ENCODE measurements at regions not wholly inside any gene's neighbourhood (a gene's known extent, or its start where the extent isn't known, plus 50 kb on each side); places are given as distances from the start of the nearest gene placed in this dataset.

DNA sequence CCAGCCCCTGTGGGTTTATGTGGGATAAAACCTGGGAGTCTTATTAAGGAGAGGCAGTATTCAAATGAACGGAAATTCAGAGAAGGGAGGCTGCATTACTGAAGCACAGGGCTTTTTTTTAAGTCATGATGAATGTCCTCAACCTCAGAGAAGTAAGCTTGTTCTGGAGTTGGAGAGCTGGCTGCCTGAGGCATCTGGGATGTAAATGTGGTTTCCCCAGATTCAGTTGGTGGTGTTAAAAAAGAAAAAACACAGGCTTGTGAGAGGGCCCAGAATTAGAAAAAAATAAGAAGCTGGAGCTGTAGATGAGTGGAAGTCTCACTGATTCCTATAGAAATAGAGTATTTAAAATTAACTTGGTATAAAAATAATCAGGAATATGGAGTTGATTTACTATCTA, 64.0 kb upstream of the GPR12 start:
- Histone ChIP-seq H3K27ac (no peak overlapping the region), H3K9me3 (no peaks in the 10 kb centered on the region), H3K27me3 (no peaks in the 10 kb centered on the region), H3K4me3 (no peak overlapping the region), H3K36me3 (no peaks in the 10 kb centered on the region), H3K4me1 (no peaks in the 10 kb centered on the region)
- TF ChIP-seq EP300 (IDR thresholded peaks at IDR 0.05; ENCODE audit: low read depth), result no peak
- TF ChIP-seq, protein P1, sequence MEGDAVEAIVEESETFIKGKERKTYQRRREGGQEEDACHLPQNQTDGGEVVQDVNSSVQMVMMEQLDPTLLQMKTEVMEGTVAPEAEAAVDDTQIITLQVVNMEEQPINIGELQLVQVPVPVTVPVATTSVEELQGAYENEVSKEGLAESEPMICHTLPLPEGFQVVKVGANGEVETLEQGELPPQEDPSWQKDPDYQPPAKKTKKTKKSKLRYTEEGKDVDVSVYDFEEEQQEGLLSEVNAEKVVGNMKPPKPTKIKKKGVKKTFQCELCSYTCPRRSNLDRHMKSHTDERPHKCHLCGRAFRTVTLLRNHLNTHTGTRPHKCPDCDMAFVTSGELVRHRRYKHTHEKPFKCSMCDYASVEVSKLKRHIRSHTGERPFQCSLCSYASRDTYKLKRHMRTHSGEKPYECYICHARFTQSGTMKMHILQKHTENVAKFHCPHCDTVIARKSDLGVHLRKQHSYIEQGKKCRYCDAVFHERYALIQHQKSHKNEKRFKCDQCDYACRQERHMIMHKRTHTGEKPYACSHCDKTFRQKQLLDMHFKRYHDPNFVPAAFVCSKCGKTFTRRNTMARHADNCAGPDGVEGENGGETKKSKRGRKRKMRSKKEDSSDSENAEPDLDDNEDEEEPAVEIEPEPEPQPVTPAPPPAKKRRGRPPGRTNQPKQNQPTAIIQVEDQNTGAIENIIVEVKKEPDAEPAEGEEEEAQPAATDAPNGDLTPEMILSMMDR (IDR thresholded peaks at IDR 0.05), result no peak
- no peak for TF ChIP-seq POLR2A (IDR thresholded peaks at IDR 0.05)
- TF ChIP-seq POLR2AphosphoS5 (IDR thresholded peaks at IDR 0.05), result no peak
- DNase-seq, result no peak
- 41 to 88% methylated on average over 1 of the region's 1 CpG for WGBS, 2 donors (ENCODE audit: low coverage in 1 of 2)
- in situ Hi-C loops (cut with MboI; ENCODE audit: low pct_ligation_motif_present in 1 of 4, low pct_unique_long_range_greater_than_20kb in 1 of 4, low sequenced_read_pairs in 3 of 4) (no loop called here), intact Hi-C loops (cut with DNase I; ENCODE audit: low total_unique reads) (no loop called here)

DNA sequence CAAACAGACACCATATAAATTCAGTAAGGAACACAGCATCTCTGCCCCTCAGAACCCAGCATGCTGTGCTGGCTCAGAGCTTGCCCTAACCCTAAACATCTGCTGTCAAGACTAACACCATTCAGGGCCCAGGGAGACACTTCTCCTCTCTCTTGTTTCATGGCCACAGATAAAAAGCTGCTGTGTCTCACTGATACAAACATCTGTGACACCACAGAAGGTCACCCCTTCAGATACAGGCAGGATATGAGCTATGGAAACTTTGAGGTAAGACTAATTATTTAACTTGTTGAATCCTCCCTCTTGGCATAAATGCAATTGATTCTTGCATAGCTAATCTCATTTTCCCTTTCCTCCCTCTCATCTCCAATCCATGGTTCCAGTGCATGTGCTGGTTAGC, 61.6 kb upstream of the GPR12 start:
- in situ Hi-C loops (cut with MboI; ENCODE audit: low pct_ligation_motif_present in 1 of 4, low pct_unique_long_range_greater_than_20kb in 1 of 4, low sequenced_read_pairs in 3 of 4) (no loop called here), intact Hi-C loops (cut with DNase I; ENCODE audit: low total_unique reads) (no loop called here)
- no peak for DNase-seq
- Histone ChIP-seq H3K4me3 (no peak overlapping the region), H3K27ac (no peak overlapping the region), H3K27me3 (no peaks in the 10 kb centered on the region), H3K36me3 (no peaks in the 10 kb centered on the region), H3K4me1 (no peaks in the 10 kb centered on the region), H3K9me3 (no peaks in the 10 kb centered on the region)
- TF ChIP-seq POLR2AphosphoS5 (IDR thresholded peaks at IDR 0.05), result no peak
- TF ChIP-seq, protein P1 (IDR thresholded peaks at IDR 0.05), result no peak
- TF ChIP-seq POLR2A (IDR thresholded peaks at IDR 0.05), result no peak
- TF ChIP-seq EP300 (IDR thresholded peaks at IDR 0.05; ENCODE audit: low read depth), result no peak

DNA sequence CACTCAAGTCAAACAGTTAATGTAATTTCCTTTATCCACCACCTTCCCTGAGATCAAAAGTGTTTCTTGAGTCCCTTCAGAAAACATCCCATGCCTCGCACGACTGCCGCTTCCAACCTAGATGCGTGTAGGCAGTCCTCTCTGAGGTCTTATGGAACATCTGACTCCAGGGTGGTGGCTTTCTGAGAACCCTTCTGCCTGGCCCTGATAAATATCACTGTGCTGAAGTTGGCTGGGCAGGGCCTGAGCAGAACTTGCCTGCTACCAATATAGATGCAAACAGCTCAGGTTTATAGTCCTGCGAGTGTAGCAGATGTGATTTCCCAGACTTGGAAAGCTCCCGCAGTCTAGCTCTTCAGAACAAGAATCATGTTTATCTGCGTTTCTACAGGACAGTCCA, 61.1 kb upstream of the GPR12 start:
- intact Hi-C loops (cut with DNase I; ENCODE audit: low total_unique reads), result no loop called here
- in situ Hi-C loops (cut with MboI; ENCODE audit: low pct_ligation_motif_present in 1 of 4, low pct_unique_long_range_greater_than_20kb in 1 of 4, low sequenced_read_pairs in 3 of 4), result no loop called here
- no peaks in the 10 kb centered on the region for H3K36me3 ChIP-seq
- no peak for DNase-seq
- H3K27ac ChIP-seq, result no peak overlapping the region
- H3K9me3 ChIP-seq, result no peaks in the 10 kb centered on the region
- no peak for TF ChIP-seq POLR2AphosphoS5 (IDR thresholded peaks at IDR 0.05)
- TF ChIP-seq POLR2A (IDR thresholded peaks at IDR 0.05), result no peak
- no peak for TF ChIP-seq EP300 (IDR thresholded peaks at IDR 0.05; ENCODE audit: low read depth)
- TF ChIP-seq, protein P1 (IDR thresholded peaks at IDR 0.05), result no peak
- no peak overlapping the region for H3K4me3 ChIP-seq
- no peaks in the 10 kb centered on the region for H3K27me3 ChIP-seq
- 86 to 90% methylated on average over 4 to 7 of the region's 7 CpGs for WGBS, 2 donors (ENCODE audit: low coverage in 1 of 2)
- H3K4me1 ChIP-seq, result no peaks in the 10 kb centered on the region

DNA sequence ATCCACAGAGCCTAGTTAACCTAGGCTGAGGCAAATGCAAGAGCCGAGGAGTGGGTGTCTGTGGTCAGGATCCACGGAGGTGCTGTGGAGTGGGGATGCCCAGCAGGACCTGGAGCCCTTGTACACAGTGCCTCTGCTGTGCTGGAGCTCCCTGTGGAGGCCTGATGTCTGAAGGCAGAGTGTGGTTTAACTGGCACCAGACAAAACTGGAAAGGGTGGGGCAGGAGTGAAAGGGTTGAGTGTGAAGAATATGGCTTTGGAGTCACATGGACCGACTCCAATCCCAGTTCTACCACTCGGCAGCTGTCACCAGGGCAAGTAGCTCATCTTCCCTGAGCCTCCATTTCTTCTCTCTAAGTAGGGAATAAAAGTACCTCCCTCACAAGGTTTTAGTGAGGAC, 60.3 kb upstream of the GPR12 start:
- Histone ChIP-seq H3K4me1 (no peaks in the 10 kb centered on the region), H3K27me3 (no peaks in the 10 kb centered on the region), H3K36me3 (no peaks in the 10 kb centered on the region), H3K27ac (no peak overlapping the region), H3K9me3 (no peaks in the 10 kb centered on the region), H3K4me3 (no peak overlapping the region)
- no peak for DNase-seq
- 68 to 100% methylated on average over 1 to 4 of the region's 4 CpGs for WGBS, 2 donors (ENCODE audit: low coverage in 1 of 2)
- in situ Hi-C loops (cut with MboI; ENCODE audit: low pct_ligation_motif_present in 1 of 4, low pct_unique_long_range_greater_than_20kb in 1 of 4, low sequenced_read_pairs in 3 of 4), result no loop called here
- TF ChIP-seq EP300 (IDR thresholded peaks at IDR 0.05; ENCODE audit: low read depth) (no peak), POLR2AphosphoS5 (IDR thresholded peaks at IDR 0.05) (no peak)
- intact Hi-C loops (cut with DNase I; ENCODE audit: low total_unique reads), result no loop called here

DNA sequence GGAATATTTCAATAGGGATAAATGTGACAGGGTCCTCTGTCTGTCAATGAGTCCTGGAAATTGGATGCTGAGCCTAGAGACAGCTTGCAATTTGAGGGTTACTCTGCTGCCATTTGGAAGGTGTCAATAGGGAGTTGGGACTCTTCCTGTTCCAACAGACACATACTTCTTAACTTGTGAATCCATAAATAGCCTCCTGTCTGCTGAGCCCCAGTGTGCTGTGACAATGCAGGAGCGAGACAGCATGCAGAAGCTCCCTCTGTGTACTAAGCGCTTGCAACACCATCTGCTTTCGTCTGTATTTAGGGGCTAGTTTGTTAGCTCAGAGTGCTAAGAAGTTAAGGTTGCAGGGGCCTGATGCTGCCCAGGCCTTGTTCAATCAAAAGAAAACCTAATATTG, 58.5 kb upstream of the GPR12 start:
- Histone ChIP-seq H3K36me3 (no peaks in the 10 kb centered on the region), H3K4me1 (no peaks in the 10 kb centered on the region), H3K9me3 (no peaks in the 10 kb centered on the region), H3K27ac (no peak overlapping the region), H3K4me3 (no peak overlapping the region), H3K27me3 (no peaks in the 10 kb centered on the region)
- intact Hi-C loops (cut with DNase I; ENCODE audit: low total_unique reads), result no loop called here
- WGBS, 2 donors (ENCODE audit: low coverage in 1 of 2), result 60 to 77% methylated on average over 1 to 3 of the region's 3 CpGs
- in situ Hi-C loops (cut with MboI; ENCODE audit: low pct_ligation_motif_present in 1 of 4, low pct_unique_long_range_greater_than_20kb in 1 of 4, low sequenced_read_pairs in 3 of 4), result no loop called here
- no peak for DNase-seq
- TF ChIP-seq POLR2AphosphoS5 (IDR thresholded peaks at IDR 0.05) (no peak), EP300 (IDR thresholded peaks at IDR 0.05; ENCODE audit: low read depth) (no peak)

All from transverse colon (tissue), 4 donors.